ENCODE measurements at regions not wholly inside any gene's neighbourhood (a gene's known extent, or its start where the extent isn't known, plus 50 kb on each side); places are given as distances from the start of the nearest gene placed in this dataset.

- 68 to 88% methylated on average over 1 of the region's 1 CpG for WGBS, 2 donors (ENCODE audit: low coverage in 1 of 2)
- TF ChIP-seq CTCF (IDR thresholded peaks at IDR 0.05) = no peak
- no peak for TF ChIP-seq POLR2A (IDR thresholded peaks at IDR 0.05)
- TF ChIP-seq EP300 (IDR thresholded peaks at IDR 0.05; ENCODE audit: low read depth) = no peak
- no peak for TF ChIP-seq POLR2AphosphoS5 (IDR thresholded peaks at IDR 0.05)
- no peak overlapping the region for H3K4me3 ChIP-seq
These were observed 180.7 kb upstream of the IL15 start for GRCh38 chr4:141455651-141456050.

GRCh38 chr4:141457653-141458052 lies 178.7 kb upstream of the IL15 start:
- Histone ChIP-seq H3K4me1 (no peaks in the 10 kb centered on the region), H3K27me3 (no peaks in the 10 kb centered on the region), H3K27ac (no peak overlapping the region), H3K4me3 (no peak overlapping the region), H3K36me3 (no peaks in the 10 kb centered on the region), H3K9me3 (no peaks in the 10 kb centered on the region)
- in situ Hi-C loops (cut with MboI; ENCODE audit: low pct_ligation_motif_present in 1 of 4, low pct_unique_long_range_greater_than_20kb in 1 of 4, low sequenced_read_pairs in 3 of 4) (no loop called here), intact Hi-C loops (cut with DNase I; ENCODE audit: low total_unique reads) (no loop called here)
- TF ChIP-seq CTCF (IDR thresholded peaks at IDR 0.05) (no peak), POLR2AphosphoS5 (IDR thresholded peaks at IDR 0.05) (no peak), EP300 (IDR thresholded peaks at IDR 0.05; ENCODE audit: low read depth) (no peak), POLR2A (IDR thresholded peaks at IDR 0.05) (no peak)
- 88 to 91% methylated on average over 1 of the region's 1 CpG for WGBS, 2 donors (ENCODE audit: low coverage in 1 of 2)
- no peak for DNase-seq

More at GRCh38 chr4:141455651-141456050, 180.7 kb upstream of the IL15 start:
- in situ Hi-C loops (cut with MboI; ENCODE audit: low pct_ligation_motif_present in 1 of 4, low pct_unique_long_range_greater_than_20kb in 1 of 4, low sequenced_read_pairs in 3 of 4) = no loop called here
- intact Hi-C loops (cut with DNase I; ENCODE audit: low total_unique reads) = no loop called here
- DNase-seq = no peak
- Histone ChIP-seq H3K4me1 (no peaks in the 10 kb centered on the region), H3K36me3 (no peaks in the 10 kb centered on the region), H3K27ac (no peak overlapping the region), H3K9me3 (no peaks in the 10 kb centered on the region), H3K27me3 (no peaks in the 10 kb centered on the region)

GRCh38 chr4:141458501-141458900 lies 177.9 kb upstream of the IL15 start:
- WGBS, 2 donors (ENCODE audit: low coverage in 1 of 2) = 63 to 76% methylated on average over 3 of the region's 3 CpGs
- no peaks in the 10 kb centered on the region for H3K9me3 ChIP-seq
- H3K27ac ChIP-seq = no peak overlapping the region
- DNase-seq = no peak
- H3K36me3 ChIP-seq = no peaks in the 10 kb centered on the region
- intact Hi-C loops (cut with DNase I; ENCODE audit: low total_unique reads) = no loop called here
- in situ Hi-C loops (cut with MboI; ENCODE audit: low pct_ligation_motif_present in 1 of 4, low pct_unique_long_range_greater_than_20kb in 1 of 4, low sequenced_read_pairs in 3 of 4) = no loop called here
- H3K4me1 ChIP-seq = no peaks in the 10 kb centered on the region
- TF ChIP-seq POLR2AphosphoS5 (IDR thresholded peaks at IDR 0.05) (no peak), CTCF (IDR thresholded peaks at IDR 0.05) (no peak), EP300 (IDR thresholded peaks at IDR 0.05; ENCODE audit: low read depth) (no peak), POLR2A (IDR thresholded peaks at IDR 0.05) (no peak)
- no peaks in the 10 kb centered on the region for H3K27me3 ChIP-seq
- H3K4me3 ChIP-seq = no peak overlapping the region

GRCh38 chr4:141459020-141459419 lies 177.4 kb upstream of the IL15 start:
- TF ChIP-seq CTCF (IDR thresholded peaks at IDR 0.05) (no peak), EP300 (IDR thresholded peaks at IDR 0.05; ENCODE audit: low read depth) (no peak), POLR2AphosphoS5 (IDR thresholded peaks at IDR 0.05) (no peak), POLR2A (IDR thresholded peaks at IDR 0.05) (no peak)
- Histone ChIP-seq H3K4me3 (no peak overlapping the region), H3K9me3 (no peaks in the 10 kb centered on the region), H3K27ac (no peak overlapping the region), H3K36me3 (no peaks in the 10 kb centered on the region), H3K4me1 (no peaks in the 10 kb centered on the region), H3K27me3 (no peaks in the 10 kb centered on the region)
- intact Hi-C loops (cut with DNase I; ENCODE audit: low total_unique reads) (no loop called here), in situ Hi-C loops (cut with MboI; ENCODE audit: low pct_ligation_motif_present in 1 of 4, low pct_unique_long_range_greater_than_20kb in 1 of 4, low sequenced_read_pairs in 3 of 4) (no loop called here)
- 81 to 97% methylated on average over 1 of the region's 1 CpG for WGBS, 2 donors (ENCODE audit: low coverage in 1 of 2)
- no peak for DNase-seq
